ENCODE measurements at regions not wholly inside any gene's neighbourhood (a gene's known extent, or its start where the extent isn't known, plus 50 kb on each side); places are given as distances from the start of the nearest gene placed in this dataset.

GRCh38 chr1:82158981-82159380, 358.2 kb downstream of the ADGRL2 start:
- TF ChIP-seq, protein P1, sequence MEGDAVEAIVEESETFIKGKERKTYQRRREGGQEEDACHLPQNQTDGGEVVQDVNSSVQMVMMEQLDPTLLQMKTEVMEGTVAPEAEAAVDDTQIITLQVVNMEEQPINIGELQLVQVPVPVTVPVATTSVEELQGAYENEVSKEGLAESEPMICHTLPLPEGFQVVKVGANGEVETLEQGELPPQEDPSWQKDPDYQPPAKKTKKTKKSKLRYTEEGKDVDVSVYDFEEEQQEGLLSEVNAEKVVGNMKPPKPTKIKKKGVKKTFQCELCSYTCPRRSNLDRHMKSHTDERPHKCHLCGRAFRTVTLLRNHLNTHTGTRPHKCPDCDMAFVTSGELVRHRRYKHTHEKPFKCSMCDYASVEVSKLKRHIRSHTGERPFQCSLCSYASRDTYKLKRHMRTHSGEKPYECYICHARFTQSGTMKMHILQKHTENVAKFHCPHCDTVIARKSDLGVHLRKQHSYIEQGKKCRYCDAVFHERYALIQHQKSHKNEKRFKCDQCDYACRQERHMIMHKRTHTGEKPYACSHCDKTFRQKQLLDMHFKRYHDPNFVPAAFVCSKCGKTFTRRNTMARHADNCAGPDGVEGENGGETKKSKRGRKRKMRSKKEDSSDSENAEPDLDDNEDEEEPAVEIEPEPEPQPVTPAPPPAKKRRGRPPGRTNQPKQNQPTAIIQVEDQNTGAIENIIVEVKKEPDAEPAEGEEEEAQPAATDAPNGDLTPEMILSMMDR (IDR thresholded peaks at IDR 0.05), result no peak
- TF ChIP-seq POLR2A (IDR thresholded peaks at IDR 0.05), result no peak

All from Peyer's patch (tissue), 4 donors.